Testis (tissue), 2 donors: ENCODE measurements at regions not wholly inside any gene's neighbourhood (a gene's known extent, or its start where the extent isn't known, plus 50 kb on each side); places are given as distances from the start of the nearest gene placed in this dataset.

Experiments
- DNase-seq: peaks from one replicate; pipeline ENCODE4 v3.0.0-alpha.2; 2019
- H3K27ac ChIP-seq, 2 donors: fragments of 200-600 bp; sonication (generic); one replicate each; pipeline ENCODE4 v1.5.1; 2019
- H3K27me3 ChIP-seq: fragments of 200-600 bp; sonication (generic); one replicate; pipeline ENCODE4 v1.5.1; 2019
- H3K36me3 ChIP-seq: fragments of 200-600 bp; sonication (generic); one replicate; pipeline ENCODE4 v1.5.1; 2017; ENCODE audit warnings: low read depth; ENCODE audit errors: missing control alignments
- H3K4me1 ChIP-seq: fragments of 200-600 bp; sonication (generic); one replicate; pipeline ENCODE4 v1.5.1; 2019
- H3K4me3 ChIP-seq, 2 donors: fragments of 200-600 bp; sonication (generic); one replicate each; pipeline ENCODE4 v1.5.1; 2017 to 2019
- H3K9me3 ChIP-seq: fragments of 200-600 bp; sonication (generic); one replicate; pipeline ENCODE4 v1.5.1; 2017
- POLR2A ChIP-seq: fragments of 450-650 bp; IDR thresholded peaks from one replicate; pipeline ENCODE4 v1.6.1; 2017; ENCODE audit warnings: antibody characterized with exemption, mild to moderate bottlenecking, moderate library complexity
- WGBS, 2 donors: methylation state at CpG; one replicate each; pipeline ENCODE4 v1.1.5; 2018; 5-methylcytosine and 5-hydroxymethylcytosine counted together
- intact Hi-C: fragments of 100-400 bp; cut with DNase I; formaldehyde crosslinking; loops from one replicate; pipeline ENCODE4 v1.15.1; 2023; ENCODE audit warnings: low total_unique reads
- TF ChIP-seq, protein P1 (sequence below), 3 experiments: fragments of 450-650 bp in 2 of 3; fragments of 200-600 bp in 1 of 3; sonication (generic) in 1 of 3; IDR thresholded peaks; one replicate each; pipeline ENCODE4 v1.5.1; 2016 to 2019; ENCODE audit warnings: antibody characterized with exemption in 3 of 3, mild to moderate bottlenecking in 2 of 3, moderate library complexity in 1 of 3

DNA sequence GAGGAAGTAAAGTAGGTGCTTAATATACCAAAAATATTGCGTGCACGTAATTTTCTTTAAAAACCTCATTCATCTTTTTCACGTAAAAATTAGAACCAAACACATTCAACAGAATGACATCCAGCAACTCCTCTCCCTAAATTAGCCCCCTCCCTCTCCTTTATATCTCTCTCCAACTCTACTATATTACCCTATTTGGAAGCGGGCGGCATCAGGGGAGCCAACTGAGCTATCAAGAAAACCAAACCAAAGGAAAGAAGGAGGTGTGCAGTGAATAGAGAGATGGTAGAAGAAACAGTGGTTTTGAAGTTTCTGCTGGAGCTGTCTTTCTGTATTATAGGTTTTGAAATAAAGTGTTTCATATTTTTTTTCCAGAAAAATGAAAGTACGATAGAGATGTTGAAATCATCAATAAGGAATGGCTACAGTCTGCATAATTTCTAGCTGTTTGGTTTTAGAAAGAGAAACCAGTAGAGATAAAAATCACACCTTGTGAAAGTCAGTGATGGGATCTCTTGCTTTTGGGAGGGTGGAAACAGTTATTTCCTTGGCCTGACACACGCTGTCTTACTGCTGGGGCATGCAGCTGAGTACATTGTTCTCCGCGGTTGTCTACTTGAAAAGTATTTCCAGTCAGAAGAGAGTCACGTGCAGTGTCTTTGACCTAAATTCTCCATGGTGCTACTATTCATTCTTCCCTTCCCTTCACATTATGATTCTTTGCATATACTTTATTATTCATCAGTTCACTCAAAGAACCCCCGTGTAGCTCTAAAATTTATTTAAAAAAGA is 94.1 kb upstream of the WDR17 start:
- Histone ChIP-seq H3K27me3 (no peaks in the 10 kb centered on the region), H3K4me1 (no peaks in the 10 kb centered on the region), H3K27ac (no peak overlapping the region), H3K9me3 (no peaks in the 10 kb centered on the region), H3K36me3 (no peaks in the 10 kb centered on the region), H3K4me3 (no peak overlapping the region)
- intact Hi-C loops, result no loop called here
- TF ChIP-seq, protein P1, sequence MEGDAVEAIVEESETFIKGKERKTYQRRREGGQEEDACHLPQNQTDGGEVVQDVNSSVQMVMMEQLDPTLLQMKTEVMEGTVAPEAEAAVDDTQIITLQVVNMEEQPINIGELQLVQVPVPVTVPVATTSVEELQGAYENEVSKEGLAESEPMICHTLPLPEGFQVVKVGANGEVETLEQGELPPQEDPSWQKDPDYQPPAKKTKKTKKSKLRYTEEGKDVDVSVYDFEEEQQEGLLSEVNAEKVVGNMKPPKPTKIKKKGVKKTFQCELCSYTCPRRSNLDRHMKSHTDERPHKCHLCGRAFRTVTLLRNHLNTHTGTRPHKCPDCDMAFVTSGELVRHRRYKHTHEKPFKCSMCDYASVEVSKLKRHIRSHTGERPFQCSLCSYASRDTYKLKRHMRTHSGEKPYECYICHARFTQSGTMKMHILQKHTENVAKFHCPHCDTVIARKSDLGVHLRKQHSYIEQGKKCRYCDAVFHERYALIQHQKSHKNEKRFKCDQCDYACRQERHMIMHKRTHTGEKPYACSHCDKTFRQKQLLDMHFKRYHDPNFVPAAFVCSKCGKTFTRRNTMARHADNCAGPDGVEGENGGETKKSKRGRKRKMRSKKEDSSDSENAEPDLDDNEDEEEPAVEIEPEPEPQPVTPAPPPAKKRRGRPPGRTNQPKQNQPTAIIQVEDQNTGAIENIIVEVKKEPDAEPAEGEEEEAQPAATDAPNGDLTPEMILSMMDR (IDR thresholded peaks at IDR 0.05), result no peak
- TF ChIP-seq POLR2A, result no peak
- 53 to 62% methylated on average over 11 of the region's 11 CpGs for WGBS, 2 donors
- DNase-seq, result no peak

DNA sequence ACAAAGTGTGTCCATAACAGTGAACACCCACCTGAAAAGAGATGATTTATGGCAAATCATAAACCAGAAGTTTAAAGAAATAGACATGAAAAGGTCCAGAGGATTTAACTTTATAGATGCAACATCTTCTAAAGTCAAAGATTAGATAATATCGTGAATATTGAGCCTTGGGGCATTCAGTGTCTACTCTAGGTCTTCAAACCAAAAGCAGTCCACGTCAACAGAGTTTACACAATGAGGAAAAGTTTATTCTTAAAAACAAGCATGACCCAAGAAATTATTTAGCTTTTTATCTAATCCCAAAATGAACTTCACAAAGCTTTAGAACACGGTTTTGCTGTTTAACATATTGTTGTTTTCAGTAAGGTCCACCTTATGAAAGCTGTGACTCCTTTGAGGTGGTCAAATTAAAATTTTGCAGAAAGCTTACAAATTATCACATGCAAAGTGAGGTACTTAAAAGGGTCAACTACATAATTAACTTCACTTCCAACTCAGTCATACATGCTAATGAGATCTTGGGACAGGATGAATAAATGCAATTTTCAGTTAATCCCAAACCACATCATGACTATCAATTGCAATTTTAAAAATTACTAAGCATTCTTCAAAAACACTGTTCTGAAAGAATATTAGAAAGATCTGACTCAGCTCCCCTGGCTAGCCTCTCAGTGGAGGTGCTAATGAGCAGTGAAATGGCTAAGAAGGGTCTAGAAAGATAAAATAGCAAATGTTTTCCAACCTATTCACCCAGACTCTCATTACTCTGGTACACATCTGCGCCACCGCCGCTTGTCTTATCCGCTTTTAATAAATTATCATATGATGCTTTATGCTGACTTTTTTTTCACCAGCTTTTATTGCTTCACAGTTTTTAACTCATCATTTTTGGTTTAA is 92.4 kb upstream of the WDR17 start:
- Histone ChIP-seq H3K27ac (no peak overlapping the region), H3K4me1 (no peaks in the 10 kb centered on the region), H3K9me3 (no peaks in the 10 kb centered on the region), H3K36me3 (no peaks in the 10 kb centered on the region), H3K27me3 (no peaks in the 10 kb centered on the region), H3K4me3 (no peak overlapping the region)
- WGBS, 2 donors, result 79 to 84% methylated on average over 7 of the region's 7 CpGs
- intact Hi-C loops, result no loop called here
- no peak for DNase-seq
- no peak for TF ChIP-seq POLR2A
- TF ChIP-seq, protein P1 (IDR thresholded peaks at IDR 0.05), result no peak

DNA sequence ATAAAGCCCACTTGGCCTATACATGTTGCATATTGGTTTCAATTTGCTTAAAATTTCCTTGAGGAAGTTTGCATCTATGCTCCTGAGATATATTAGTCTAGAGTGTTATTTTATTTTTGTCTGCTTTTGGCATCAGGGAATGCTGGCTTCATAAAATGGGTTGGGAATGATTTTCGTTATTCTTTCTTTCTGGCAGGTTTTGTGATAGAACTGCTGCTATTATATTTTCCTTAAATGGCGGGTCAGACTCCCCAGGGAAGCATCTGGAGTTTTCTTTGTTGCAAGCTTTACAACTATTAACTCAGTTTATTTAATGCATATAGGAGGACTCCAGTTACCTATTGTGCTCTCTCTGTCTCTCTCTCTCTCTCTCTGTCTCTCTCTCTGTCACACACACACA is 82.0 kb upstream of the WDR17 start:
- Histone ChIP-seq H3K27me3 (no peaks in the 10 kb centered on the region), H3K4me3 (no peak overlapping the region), H3K27ac (no peak overlapping the region), H3K9me3 (no peaks in the 10 kb centered on the region), H3K36me3 (no peaks in the 10 kb centered on the region), H3K4me1 (no peaks in the 10 kb centered on the region)
- WGBS, 2 donors, result 72 to 93% methylated on average over 2 of the region's 2 CpGs
- intact Hi-C loops, result no loop called here
- TF ChIP-seq, protein P1 (IDR thresholded peaks at IDR 0.05), result no peak
- no peak for TF ChIP-seq POLR2A
- DNase-seq, result no peak

DNA sequence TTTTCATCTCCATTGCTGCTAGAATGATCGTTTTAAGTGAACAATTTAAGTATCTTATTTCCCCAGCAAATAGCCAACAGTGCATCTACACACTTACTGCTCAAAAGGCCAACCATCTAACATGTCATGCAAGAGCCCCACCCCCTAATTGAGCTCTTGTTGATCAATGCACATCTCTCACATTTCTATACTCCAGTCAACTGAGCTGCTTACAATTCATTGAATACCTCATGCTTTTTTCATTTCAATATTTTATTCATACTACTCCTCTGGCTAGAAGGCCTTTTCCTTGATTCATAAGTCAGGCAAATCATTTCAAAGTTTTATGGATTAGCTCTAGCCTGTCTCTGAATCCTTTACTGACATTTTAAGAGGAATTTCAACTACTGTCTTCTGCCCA is 79.0 kb upstream of the WDR17 start:
- no peaks in the 10 kb centered on the region for H3K4me1 ChIP-seq
- no peaks in the 10 kb centered on the region for H3K36me3 ChIP-seq
- intact Hi-C loops, result no loop called here
- no peak overlapping the region for H3K27ac ChIP-seq
- no peak overlapping the region for H3K4me3 ChIP-seq
- no peak for DNase-seq
- H3K27me3 ChIP-seq, result no peaks in the 10 kb centered on the region
- TF ChIP-seq, protein P1 (IDR thresholded peaks at IDR 0.05), result no peak
- 74 to 76% methylated on average over 1 of the region's 1 CpG for WGBS, 2 donors
- H3K9me3 ChIP-seq, result no peaks in the 10 kb centered on the region
